ENCODE measurements at regions not wholly inside any gene's neighbourhood (a gene's known extent, or its start where the extent isn't known, plus 50 kb on each side); places are given as distances from the start of the nearest gene placed in this dataset.

GRCh38 chr7:32140210-32140939, 70.2 kb upstream of the PDE1C start:
- H3K4me3 ChIP-seq (ENCODE audit: low read depth, low read length) = no peak overlapping the region
- TF ChIP-seq, protein P1, sequence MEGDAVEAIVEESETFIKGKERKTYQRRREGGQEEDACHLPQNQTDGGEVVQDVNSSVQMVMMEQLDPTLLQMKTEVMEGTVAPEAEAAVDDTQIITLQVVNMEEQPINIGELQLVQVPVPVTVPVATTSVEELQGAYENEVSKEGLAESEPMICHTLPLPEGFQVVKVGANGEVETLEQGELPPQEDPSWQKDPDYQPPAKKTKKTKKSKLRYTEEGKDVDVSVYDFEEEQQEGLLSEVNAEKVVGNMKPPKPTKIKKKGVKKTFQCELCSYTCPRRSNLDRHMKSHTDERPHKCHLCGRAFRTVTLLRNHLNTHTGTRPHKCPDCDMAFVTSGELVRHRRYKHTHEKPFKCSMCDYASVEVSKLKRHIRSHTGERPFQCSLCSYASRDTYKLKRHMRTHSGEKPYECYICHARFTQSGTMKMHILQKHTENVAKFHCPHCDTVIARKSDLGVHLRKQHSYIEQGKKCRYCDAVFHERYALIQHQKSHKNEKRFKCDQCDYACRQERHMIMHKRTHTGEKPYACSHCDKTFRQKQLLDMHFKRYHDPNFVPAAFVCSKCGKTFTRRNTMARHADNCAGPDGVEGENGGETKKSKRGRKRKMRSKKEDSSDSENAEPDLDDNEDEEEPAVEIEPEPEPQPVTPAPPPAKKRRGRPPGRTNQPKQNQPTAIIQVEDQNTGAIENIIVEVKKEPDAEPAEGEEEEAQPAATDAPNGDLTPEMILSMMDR (IDR thresholded peaks at IDR 0.05; ENCODE audit: insufficient read depth, low read depth, low read length) = no peak
- no peak for DNase-seq (ENCODE audit: low read depth)

DNA sequence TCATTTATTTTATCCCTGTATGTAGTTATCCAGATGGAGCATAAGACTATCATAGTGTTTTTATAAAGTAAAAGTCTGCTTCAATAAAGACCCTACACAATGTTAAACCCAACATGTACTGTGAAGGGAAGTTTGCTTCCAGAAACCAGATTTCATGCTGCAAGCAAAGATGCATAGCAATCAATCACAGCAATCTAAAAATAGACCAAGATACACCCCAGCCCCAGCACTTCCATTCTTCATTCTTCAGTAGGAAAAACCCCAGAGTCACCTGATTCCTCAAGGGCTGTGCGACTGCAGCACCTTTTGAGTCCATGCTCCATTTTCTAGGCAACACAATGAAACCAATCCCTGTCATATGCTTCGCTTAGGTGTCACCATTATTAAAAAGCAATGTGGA, 66.9 kb upstream of the PDE1C start:
- H3K4me3 ChIP-seq (ENCODE audit: low read depth, low read length) = no peak overlapping the region
- no peak for DNase-seq (ENCODE audit: low read depth)
- TF ChIP-seq, protein P1 (IDR thresholded peaks at IDR 0.05; ENCODE audit: insufficient read depth, low read depth, low read length) = no peak

GRCh38 chr7:32131091-32131490, 60.9 kb upstream of the PDE1C start:
- no peak for DNase-seq (ENCODE audit: low read depth)
- no peak overlapping the region for H3K4me3 ChIP-seq (ENCODE audit: low read depth, low read length)
- TF ChIP-seq, protein P1 (IDR thresholded peaks at IDR 0.05; ENCODE audit: insufficient read depth, low read depth, low read length) = no peak

- no peak for DNase-seq (ENCODE audit: low read depth)
- TF ChIP-seq, protein P1 (IDR thresholded peaks at IDR 0.05; ENCODE audit: insufficient read depth, low read depth, low read length) = no peak
- H3K4me3 ChIP-seq (ENCODE audit: low read depth, low read length) = no peak overlapping the region
Measured at GRCh38 chr7:32126843-32127242, 56.6 kb upstream of the PDE1C start.
